Eye (tissue), 1 donor: ENCODE measurements at regions not wholly inside any gene's neighbourhood (a gene's known extent, or its start where the extent isn't known, plus 50 kb on each side); places are given as distances from the start of the nearest gene placed in this dataset.
"Not testable (repeated sequence)": the region's sequence is repeated elsewhere in the genome, so short reads cannot be mapped to it uniquely, and the experiment has no call there.

Source experiments
- DNase-seq: peaks from one replicate; pipeline ENCODE4 v3.0.0-alpha.2; 2015

GRCh38 chr3:74921676-74922075 is 307.2 kb upstream of the CNTN3 start:
- no peak for DNase-seq

GRCh38 chr3:74920721-74921350 is 306.4 kb upstream of the CNTN3 start:
- no peak for DNase-seq

GRCh38 chr3:74916696-74917095 is 302.2 kb upstream of the CNTN3 start:
- DNase-seq = no peak

GRCh38 chr3:74906181-74906580 is 291.7 kb upstream of the CNTN3 start:
- DNase-seq = no peak

GRCh38 chr3:74905478-74905877 is 291.0 kb upstream of the CNTN3 start:
- no peak for DNase-seq

- DNase-seq = no peak
Observed at GRCh38 chr3:74904646-74905045, 290.2 kb upstream of the CNTN3 start.

GRCh38 chr3:74899796-74900516 is 285.5 kb upstream of the CNTN3 start:
- DNase-seq = not testable (repeated sequence)

GRCh38 chr3:74897006-74897405 is 282.5 kb upstream of the CNTN3 start:
- no peak for DNase-seq

GRCh38 chr3:74891312-74891711 is 276.9 kb upstream of the CNTN3 start:
- no peak for DNase-seq

GRCh38 chr3:74883690-74884089 is 269.2 kb upstream of the CNTN3 start:
- no peak for DNase-seq

- no peak for DNase-seq
Observed at GRCh38 chr3:74883222-74883621, 268.8 kb upstream of the CNTN3 start.

GRCh38 chr3:74880237-74880636 is 265.8 kb upstream of the CNTN3 start:
- DNase-seq = no peak

GRCh38 chr3:74866357-74867030 is 252.0 kb upstream of the CNTN3 start:
- no peak for DNase-seq

GRCh38 chr3:74862476-74862875 is 248.0 kb upstream of the CNTN3 start:
- DNase-seq = peak; percentile 67

- DNase-seq = no peak
Observed at GRCh38 chr3:74861211-74861610, 246.8 kb upstream of the CNTN3 start.

- no peak for DNase-seq
Observed at GRCh38 chr3:74858086-74858485, 243.6 kb upstream of the CNTN3 start.

GRCh38 chr3:74850381-74850780 is 235.9 kb upstream of the CNTN3 start:
- DNase-seq = peak; percentile 53

GRCh38 chr3:74847093-74847492 is 232.6 kb upstream of the CNTN3 start:
- DNase-seq = no peak

- DNase-seq = no peak
Observed at GRCh38 chr3:74845081-74845480, 230.6 kb upstream of the CNTN3 start.

- DNase-seq = no peak
Observed at GRCh38 chr3:74844428-74844827, 230.0 kb upstream of the CNTN3 start.

- DNase-seq = no peak
Observed at GRCh38 chr3:74842649-74843048, 228.2 kb upstream of the CNTN3 start.

- peak; percentile 45 for DNase-seq
Observed at GRCh38 chr3:74842141-74842540, 227.7 kb upstream of the CNTN3 start.

- DNase-seq = peak; percentile 47
Observed at GRCh38 chr3:74839566-74839965, 225.1 kb upstream of the CNTN3 start.

- DNase-seq = no peak
Observed at GRCh38 chr3:74832925-74833324, 218.5 kb upstream of the CNTN3 start.
